Germinal center (tissue), 1 donor: ENCODE measurements at regions not wholly inside any gene's neighbourhood (a gene's known extent, or its start where the extent isn't known, plus 50 kb on each side); places are given as distances from the start of the nearest gene placed in this dataset.
"Not testable (repeated sequence)": the region's sequence is repeated elsewhere in the genome, so short reads cannot be mapped to it uniquely, and the experiment has no call there.

Experiments used
- DNase-seq: peaks from one replicate; pipeline ENCODE4 v3.0.0; 2012; ENCODE audit warnings: mixed read lengths, low spot score

DNA sequence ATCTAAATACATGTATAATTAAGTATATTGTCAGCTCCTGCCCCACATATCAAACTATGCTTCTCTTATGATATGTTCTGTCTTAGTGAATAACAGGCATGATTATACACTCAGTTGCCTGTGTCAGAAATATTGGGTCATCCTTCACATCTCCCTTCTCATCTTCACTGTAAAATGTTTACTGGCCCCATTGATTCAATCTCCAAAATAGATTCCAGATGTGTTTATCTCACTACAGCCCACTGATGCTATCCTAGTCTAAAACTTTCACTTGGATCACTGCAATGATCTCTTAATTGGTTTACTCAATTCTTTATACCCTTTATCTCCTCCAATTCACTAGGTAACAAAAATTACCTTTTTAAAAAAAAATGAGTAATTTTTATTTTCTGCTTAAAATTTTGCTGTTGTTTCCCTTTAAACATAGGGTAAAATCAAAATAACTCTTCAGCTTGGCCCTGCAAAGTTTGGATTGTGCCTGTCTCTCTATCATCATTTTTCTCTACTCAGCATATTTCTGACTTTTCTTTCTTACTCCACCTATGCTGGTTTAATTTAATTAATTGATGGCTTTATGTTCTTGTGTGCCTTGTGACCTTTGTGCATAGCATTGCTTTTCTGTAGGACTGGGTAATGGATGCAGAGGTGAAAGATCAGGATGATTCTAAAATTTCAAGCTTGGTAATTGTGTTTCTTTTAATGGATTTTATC, 233.9 kb upstream of the FOXP2 start:
- DNase-seq, result no peak

DNA sequence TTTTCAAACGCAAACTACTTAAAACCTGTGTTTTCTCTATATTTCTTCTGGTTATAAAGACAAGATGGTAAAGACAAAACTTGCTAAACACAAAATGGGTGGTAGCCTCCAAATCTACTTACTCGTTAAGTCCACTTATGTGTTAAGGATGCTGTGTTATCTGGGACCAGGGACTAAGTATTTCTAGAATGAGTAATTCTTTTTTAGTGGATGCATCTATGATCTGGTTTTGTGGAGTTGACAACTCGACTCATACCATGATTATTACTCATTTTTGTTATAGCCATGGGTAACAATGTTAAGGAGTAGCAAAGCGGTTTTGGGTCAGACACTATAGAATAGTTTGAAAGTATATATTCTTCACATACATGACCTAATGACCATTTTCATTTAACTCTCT, 239.5 kb upstream of the FOXP2 start:
- no peak for DNase-seq

DNA sequence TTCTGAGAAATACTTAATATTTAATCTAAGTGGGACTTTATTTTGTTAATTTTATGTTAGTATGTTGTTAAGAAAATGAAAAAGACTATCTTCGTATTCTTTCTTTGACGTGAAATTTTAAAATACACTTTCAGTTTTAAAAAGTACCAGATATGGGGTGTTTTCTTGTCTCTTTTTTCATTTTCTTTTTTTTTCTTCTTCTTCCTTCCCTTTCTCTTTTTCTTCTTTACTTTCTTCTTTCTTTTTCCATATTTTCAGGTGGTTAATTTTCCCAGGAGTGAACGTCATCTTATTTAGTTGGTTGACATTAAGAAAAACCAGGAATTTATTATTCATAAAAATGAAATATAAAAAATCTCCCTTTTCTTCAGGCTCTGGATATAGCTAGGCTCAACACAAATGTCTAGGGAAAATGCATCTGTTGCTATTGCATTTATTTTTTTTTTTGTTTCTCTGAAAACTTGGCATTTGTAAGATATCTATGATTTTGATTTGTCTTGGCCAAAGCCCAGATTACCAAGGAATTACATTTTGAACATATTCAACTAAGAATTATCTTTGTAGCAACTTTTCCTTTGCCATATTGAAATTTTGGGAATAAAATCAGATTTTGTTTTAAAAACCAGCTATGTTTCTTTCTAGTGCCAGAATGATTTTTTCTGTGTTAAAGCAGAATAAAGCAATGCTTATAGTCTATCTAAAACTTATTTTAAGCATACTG, 241.3 kb upstream of the FOXP2 start:
- DNase-seq, result no peak

DNA sequence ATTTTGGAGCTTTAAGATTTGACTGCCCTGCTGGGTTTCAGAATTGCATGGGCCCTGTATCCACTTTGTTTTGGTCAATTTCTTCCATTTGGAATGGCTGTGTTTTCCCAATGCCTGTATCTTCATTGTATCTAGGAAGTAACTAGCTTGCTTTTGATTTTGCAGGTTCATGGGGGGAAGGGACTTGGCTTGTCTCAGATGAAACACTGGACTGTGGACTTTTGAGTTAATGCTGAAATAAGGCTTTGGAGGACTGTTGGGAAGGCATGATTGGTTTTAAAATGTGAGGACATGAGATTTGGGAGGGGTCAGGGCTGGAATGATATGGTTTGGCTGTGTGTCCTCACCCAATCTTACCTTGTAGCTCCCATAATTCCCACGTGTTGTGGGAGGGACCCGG, 245.2 kb upstream of the FOXP2 start:
- DNase-seq, result not testable (repeated sequence)

DNA sequence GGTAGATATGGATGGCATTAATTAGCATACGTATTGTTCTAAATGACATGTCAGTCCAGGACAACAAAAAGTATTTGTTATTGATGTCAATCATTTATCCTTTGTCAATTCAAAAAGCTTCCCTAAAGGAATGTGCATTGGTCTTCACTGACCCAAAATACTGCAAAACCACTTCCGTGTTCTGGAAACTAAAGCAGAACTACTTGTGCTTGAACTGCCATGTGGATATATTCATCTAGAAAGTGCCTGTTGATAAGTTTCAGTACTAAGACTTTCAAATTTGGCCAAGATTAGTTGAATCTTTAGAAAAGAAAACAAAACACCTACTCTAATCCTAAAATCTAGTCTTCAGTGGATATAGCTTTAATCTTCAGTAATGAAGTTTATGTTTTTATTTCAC, 242.1 kb upstream of the PPP1R3A start:
- DNase-seq, result no peak

DNA sequence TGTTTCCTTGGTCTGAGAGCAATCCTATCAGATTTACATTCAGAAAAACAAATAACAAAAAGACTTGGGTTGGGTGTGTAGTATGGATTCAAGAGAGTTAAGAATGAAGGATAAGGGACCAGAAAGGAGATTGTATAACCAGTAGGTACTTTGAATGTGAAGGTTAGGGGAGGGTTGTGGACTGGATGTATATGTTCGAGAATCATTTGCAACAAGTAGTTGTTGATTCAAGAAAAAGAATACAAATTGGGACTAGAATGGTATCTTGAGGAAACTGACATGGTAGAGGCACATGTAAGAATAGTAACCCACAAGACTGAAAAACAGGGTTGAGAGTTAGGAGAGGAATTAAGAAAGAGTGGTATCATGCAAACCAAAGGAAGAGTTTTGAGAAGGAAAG, 240.0 kb upstream of the PPP1R3A start:
- no peak for DNase-seq

DNA sequence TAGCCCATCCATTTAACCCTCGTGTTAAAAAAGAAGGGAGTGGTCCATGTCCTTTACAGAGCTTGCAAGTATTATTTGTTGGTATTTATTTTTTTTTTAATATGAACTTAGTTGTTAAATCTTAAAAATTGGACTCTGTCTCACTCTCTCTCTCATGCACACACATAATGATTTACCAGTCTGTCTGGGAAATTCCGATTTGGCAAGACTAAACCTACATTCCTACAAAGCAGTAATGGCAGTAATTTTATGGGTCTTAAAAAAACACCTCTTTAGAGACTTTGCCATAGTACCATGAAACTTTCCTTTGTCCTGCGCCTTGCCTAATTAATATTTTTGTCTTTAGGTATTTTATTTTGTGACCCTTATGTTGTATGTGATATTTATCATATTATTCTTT, 239.5 kb upstream of the PPP1R3A start:
- DNase-seq, result no peak

DNA sequence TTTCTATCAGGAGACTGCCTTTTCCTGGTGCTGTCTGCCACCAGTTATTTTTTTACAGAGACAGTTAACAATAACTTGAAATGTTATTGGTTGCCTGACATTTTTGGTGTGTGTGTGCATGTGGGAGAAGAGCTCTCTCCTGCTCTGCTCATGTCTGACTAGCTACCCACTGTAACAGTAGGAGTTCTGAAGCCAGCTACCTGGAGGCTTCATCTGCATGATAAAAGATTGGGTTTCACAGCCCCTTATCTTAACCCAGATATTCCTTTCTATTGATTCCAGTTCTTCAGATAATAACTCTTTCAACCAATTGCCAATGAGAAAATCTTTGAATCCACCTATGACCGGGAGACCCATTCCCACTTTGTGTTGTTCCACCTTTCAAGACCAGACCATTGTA, 237.4 kb upstream of the PPP1R3A start:
- no peak for DNase-seq

DNA sequence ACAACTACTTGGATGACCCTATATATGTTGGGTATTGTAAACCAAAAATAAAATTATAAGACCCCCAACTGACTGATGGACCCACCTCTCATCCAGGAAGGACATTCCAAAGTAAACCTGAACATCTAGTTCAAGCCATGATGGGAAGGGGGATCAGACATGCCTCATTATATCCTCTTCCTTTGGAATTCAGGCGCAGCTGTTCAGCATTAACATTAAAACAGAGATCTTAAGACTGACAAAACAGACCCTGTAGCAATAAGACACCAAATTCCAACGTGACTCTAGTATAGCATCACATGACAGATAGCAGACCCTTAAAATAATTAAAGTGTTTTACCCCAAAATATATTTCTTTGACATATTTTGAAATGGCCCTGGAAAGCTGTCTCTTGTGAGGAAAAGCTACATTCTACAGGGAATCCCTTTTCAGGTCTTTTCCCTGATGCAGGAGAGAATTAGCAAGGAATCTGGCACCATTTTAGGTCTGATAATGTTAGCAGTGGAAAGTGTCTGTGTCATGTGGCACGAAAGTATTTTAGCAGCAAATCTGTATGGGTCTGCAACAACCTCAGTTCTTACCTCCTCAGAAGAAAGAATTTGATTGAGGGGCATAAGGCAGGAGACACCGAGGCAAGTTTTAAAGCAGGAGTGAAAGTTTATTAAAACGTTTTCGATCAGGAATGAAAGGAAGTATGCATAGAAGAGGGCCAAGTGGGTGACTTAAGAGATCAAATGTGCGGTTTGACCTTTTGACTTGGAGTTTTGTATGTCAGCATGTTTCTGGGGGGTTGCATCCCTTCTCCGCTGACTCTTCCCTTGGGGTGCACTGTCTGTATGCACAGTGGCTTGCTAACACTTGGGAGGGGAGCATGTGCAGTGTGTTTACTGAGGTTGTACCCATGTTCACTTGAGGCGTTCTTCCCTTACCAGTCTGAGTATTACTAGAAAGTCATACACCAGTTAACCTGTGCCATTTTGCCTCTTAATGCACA, 236.6 kb upstream of the PPP1R3A start:
- no peak for DNase-seq

DNA sequence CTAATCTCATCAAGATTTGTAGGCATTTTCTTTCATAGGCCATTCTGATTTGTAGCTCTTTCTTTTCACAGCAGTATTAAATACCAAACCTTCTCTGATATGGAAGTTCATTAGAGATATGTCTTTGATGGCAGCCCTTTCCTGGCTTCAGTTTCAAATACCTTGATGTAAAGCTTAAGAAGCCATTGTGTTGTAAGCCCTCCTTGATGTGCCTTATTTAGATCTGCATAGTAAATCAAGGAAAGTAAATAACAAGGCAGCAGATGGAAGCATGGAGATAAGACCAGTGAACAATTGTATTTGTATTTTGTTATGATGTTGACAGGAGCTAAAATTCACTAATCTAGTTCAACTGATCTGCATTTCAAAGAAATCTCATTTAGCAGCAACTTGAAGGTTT, 234.9 kb upstream of the PPP1R3A start:
- no peak for DNase-seq

DNA sequence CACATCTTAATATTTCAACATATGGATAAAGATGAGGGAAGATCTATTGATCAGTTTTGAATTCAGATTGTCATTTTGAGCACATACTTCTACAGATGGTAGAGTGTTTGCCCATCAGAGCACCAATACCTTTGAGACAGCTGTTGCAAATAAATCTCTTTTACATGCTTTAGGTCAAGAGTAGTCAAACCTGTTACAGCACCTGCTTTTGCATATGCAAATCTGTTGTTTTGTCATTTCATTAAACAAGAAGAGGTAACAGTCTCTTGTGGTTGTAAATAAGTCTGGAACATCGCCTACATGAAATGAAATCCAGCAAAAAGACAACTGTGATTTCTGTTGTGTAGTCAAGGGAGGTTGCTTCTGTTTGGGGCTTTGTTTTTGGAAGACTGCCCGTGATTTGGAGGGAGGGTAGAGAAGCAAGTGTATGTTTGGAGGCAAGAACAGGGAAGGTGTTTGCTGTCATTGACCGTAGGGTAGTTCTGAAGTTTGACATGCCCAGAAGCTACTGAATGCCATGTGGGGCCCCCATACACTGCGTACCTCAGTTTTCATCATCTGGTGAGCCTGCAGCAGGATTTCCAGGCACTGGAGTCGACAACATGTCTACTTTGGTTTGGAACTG, 233.6 kb upstream of the PPP1R3A start:
- no peak for DNase-seq

DNA sequence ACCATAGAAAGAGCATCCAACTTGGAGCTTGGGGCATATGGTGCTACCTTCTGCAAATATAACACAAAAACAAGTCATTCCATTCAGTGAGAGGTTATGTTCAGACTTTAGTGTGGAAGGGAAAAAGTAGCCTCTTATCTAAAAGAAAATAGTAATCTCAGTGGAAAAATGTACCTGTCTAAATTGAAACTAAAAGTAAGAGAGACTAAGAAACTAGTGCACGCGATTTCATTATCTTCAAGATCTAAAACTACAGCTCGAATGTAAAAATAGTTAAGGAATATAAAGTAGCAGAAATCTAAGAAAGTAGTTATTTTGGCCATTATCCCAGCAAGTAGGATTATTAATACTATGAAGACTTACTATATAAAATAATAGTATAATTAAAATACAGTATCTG, 233.0 kb upstream of the PPP1R3A start:
- DNase-seq, result no peak

DNA sequence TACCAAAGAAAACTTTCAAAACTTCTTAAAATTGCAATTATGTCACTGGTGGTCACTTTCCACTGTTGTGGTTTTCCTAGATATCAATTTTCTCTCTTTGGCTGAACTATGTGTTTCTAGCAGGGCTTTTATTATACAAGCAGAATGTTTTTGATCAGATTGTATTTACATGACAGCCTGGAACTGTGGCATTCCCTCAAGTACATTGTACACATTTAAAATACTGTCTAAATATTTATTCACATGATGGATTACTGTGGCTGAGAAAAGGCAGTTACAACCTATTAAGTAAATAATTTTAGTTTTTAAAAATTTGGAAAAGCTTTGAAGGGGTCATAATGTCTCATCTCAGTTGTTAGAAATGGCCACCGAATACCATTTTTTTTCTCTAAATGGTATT, 231.9 kb upstream of the PPP1R3A start:
- DNase-seq, result no peak

DNA sequence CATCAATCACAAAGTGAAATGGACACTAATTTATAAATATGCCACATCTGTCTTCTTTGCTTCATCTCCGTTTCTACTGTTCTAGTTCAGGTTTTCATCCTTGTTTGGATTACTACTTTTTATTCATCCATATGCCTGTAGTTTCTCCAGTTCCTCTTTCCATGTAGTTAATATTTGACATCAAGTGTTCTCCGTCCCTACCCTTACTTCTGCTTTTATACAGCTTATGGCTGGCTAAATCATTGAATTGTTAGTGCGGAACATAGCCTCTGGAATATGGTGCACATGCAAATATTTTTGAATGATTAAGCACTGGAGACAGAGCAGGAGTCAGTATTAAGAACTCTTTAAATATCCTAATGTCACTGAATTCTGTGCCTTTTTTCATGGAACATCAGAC, 230.0 kb upstream of the PPP1R3A start:
- no peak for DNase-seq

DNA sequence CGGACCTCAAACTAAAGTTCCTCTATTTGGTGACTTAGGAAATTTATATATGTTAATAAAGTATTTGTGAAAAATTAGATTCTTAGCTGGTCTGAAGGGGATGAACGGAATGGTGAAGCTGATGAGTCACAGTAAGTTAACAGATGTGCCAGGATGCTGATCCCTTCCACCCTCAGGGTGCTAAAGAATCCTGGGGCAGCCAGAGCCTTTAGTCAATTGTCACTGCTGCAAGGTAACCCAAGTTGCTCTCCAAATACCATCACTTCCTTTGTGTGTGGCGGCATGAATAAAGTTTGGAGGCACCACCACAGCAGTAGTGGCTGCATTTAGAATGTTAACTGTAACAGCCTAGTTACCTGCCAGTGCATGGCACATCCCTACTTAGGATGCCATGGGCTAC, 222.6 kb upstream of the PPP1R3A start:
- no peak for DNase-seq

DNA sequence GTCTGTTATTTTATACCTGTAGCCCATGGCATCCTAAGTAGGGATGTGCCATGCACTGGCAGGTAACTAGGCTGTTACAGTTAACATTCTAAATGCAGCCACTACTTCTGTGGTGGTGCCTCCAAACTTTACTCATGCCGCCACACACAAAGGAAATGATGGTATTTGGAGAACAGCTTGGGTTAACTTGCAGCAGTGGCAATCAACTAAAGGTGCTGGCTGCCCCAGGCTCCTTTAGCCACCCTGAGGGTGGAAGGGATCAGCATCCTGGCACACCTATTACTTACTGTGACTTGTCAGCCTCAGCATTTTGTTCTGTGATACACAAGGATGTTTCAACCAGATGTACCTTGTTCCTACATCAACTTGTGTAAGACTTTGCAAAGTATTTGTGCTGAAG, 221.8 kb upstream of the PPP1R3A start:
- no peak for DNase-seq

DNA sequence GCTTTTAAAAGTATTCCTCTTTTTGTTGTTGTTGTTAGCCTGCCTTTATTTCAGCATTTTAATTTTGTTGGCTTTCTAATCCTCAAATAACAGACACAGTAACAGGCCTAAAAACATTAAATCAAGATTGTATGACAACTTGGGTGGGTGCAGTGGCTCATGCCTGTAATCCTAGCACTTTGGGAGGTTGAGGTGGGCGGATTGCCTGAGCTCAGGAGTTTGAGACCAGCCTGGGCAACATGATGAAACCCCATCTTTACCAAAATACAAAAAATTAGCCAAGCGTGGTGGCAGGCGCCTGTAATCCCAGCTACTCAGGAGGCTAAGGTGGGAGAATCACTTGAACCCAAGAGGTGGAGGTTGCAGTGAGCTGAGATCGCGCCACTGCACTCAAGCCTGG, 220.9 kb upstream of the PPP1R3A start:
- DNase-seq, result not testable (repeated sequence)

DNA sequence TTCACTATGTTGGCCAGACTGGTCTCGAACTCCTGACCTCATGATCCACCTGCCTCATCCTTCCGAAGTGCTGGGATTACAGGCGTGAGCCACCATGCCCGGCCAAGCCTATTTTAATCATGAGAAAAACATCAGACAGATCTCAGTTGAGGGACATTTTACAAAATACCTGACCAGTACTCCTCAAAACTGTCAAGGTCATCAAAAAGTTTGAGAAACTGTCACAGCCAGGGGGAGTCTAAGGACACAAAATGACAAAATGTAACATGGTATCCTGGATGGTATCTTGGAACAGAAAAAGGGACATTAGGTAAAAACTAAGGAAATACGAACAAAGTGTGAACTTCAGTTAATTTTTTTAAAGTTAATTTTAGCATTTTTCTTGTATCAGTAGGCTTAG, 219.8 kb upstream of the PPP1R3A start:
- no peak for DNase-seq

DNA sequence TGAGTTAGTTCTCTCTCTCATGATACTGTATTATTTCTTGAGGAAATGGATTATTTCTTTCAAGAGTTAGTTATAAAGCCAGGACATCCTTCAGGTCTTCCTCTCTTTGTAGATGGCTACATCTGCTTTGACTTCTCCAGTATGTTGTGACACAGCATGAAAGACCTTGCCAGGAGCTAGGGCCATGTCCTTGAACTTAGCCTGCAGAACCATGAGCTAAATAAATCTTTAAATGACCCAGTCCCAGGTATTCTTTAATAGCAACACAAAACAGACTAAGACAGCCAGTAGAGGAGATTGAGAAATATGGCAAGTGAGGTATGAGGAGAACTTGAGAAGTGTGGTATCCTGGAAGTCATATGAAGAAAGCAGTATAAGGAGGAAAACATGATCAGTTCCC, 214.9 kb upstream of the PPP1R3A start:
- no peak for DNase-seq

DNA sequence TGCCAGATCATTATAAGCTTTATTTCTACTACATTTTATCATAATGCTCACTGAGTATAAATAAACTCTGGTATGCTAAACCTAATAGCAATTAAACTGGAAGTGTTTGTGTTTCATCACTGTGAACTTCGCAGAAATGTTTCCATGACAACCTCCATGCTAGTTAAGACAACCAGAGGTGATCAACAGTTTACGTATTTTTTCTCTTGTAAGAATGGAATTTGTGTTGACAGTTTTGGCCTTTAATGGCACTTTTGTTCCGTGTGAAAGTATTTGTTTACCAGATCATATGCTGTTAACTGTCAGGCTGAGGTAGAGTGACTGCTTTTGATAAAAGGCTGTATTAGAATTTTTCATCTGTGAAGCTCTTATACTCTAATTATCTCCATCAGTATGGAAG, 212.1 kb upstream of the PPP1R3A start:
- no peak for DNase-seq

DNA sequence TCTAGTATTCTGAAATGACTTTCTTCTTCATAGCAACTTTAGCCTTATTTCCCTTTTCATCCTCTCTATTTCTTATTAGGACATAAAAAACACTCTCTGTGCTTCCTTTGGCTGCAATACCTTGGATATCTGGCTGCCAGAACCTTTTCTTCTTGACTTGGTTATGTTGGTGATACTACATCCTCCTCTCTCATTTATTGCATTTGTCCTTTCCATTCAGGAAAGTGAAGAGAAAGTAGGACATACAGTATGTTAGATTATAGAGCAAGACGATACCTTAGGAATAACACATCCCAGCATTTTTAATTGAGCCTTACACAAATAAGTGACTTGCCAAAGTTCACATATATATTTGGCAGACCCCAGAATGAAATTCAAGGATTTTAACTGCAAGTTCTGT, 210.1 kb upstream of the PPP1R3A start:
- no peak for DNase-seq

DNA sequence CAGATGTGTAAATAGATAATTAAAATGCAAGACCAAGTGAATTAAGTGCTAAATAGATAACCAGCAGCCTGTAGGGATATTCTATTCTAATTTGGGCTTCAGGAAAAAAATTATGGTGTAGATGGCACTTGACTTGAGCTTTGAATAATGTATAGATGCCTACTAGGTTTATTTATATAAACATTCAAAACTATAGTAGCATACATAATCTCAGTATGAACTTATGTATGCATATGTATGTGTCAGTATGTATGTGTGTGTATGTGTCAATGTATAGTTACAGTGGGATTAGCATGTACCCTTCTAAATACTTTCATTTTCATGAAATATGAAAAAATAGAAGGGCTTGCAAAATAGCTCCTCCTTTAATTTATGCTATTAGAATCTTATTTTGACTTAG, 207.3 kb upstream of the PPP1R3A start:
- DNase-seq, result no peak
